SU-DHL-6 (cell line): ENCODE measurements at regions not wholly inside any gene's neighbourhood (a gene's known extent, or its start where the extent isn't known, plus 50 kb on each side); places are given as distances from the start of the nearest gene placed in this dataset.

ENCODE experiments used
- H2AFZ ChIP-seq: fragments of 200-600 bp; sonication (generic); 2 replicates; pipeline ENCODE4 v1.6.1; 2014; ENCODE audit warnings: low read depth, mild to moderate bottlenecking, moderate library complexity, mixed read lengths, antibody characterized with exemption, low read length; ENCODE audit not compliant: severe bottlenecking
- H3F3A ChIP-seq: fragments of 200-600 bp; shearing (Covaris generic); 2 replicates; pipeline ENCODE4 v1.6.0; 2016; ENCODE audit warnings: antibody characterized with exemption, mild to moderate bottlenecking; ENCODE audit not compliant: insufficient read depth
- H3K27ac ChIP-seq: fragments of 200-600 bp; sonication (generic); 2 replicates; pipeline ENCODE4 v1.5.1; 2016; ENCODE audit warnings: low read depth, mild to moderate bottlenecking, low read length, moderate library complexity, mixed read lengths
- H3K27me3 ChIP-seq: fragments of 200-600 bp; sonication (generic), shearing (Covaris generic); 2 replicates; pipeline ENCODE4 v1.6.0; 2014; ENCODE audit warnings: mild to moderate bottlenecking, low read length
- H3K36me3 ChIP-seq: fragments of 200-600 bp; sonication (generic); 2 replicates; pipeline ENCODE4 v1.6.1; 2014; ENCODE audit warnings: mild to moderate bottlenecking, low read length, mixed read lengths
- H3K4me2 ChIP-seq: fragments of 300-600, 200-600 bp; shearing (Covaris generic), sonication (generic); 2 replicates; pipeline ENCODE4 v1.6.0; 2014; ENCODE audit warnings: low read length, low read depth, mild to moderate bottlenecking; ENCODE audit not compliant: poor library complexity, severe bottlenecking
- H3K4me3 ChIP-seq: fragments of 200-600 bp; sonication (generic); 2 replicates; pipeline ENCODE4 v1.5.1; 2014; ENCODE audit warnings: antibody characterized with exemption, low read length, mild to moderate bottlenecking, mixed read lengths; ENCODE audit not compliant: insufficient read depth, poor library complexity, severe bottlenecking
- H3K79me2 ChIP-seq: fragments of 200-600 bp; sonication (generic); 2 replicates; pipeline ENCODE4 v1.6.1; 2014; ENCODE audit warnings: mild to moderate bottlenecking, low read length, moderate library complexity; ENCODE audit not compliant: insufficient read depth
- H3K9ac ChIP-seq: fragments of 200-600 bp; sonication (generic); 2 replicates; pipeline ENCODE4 v1.7.0; 2014; ENCODE audit warnings: mild to moderate bottlenecking, low read length
- H3K9me2 ChIP-seq: fragments of 200-600 bp; sonication (generic); replicated peaks from 2 replicates; pipeline ENCODE4 v1.6.1; 2014; ENCODE audit warnings: low read length; ENCODE audit not compliant: insufficient read depth
- H3K9me3 ChIP-seq: fragments of 200-600 bp; sonication (generic); 2 replicates; pipeline ENCODE4 v1.6.1; 2014; ENCODE audit warnings: low read length, mixed read lengths; ENCODE audit not compliant: insufficient read depth
- H4K20me1 ChIP-seq: fragments of 200-600 bp; sonication (generic); 2 replicates; pipeline ENCODE4 v1.6.1; 2014; ENCODE audit warnings: low read depth, mild to moderate bottlenecking, antibody characterized with exemption, low read length, moderate library complexity, mixed read lengths
- CTCF ChIP-seq: fragments of 200-600 bp; sonication (generic); IDR thresholded peaks from one replicate; pipeline ENCODE4 v1.5.1; 2017; ENCODE audit warnings: antibody characterized with exemption, mild to moderate bottlenecking, low read length, moderate library complexity; ENCODE audit not compliant: insufficient read depth, poor library complexity, severe bottlenecking
- EZH2phosphoT487 ChIP-seq: fragments of 200-600 bp; sonication (generic), shearing (Covaris generic); conservative IDR thresholded peaks from 2 replicates; pipeline ENCODE4 v1.6.1; 2018; ENCODE audit warnings: mild to moderate bottlenecking, antibody characterized with exemption, low read length, moderate library complexity, mixed read lengths

GRCh38 chr2:220240641-220241040 lies 613.2 kb downstream of the SLC4A3 start:
- Histone ChIP-seq H3K4me3 (no peak overlapping the region), H3K9me3 (no peaks in the 10 kb centered on the region), H3K27me3 (no peaks in the 10 kb centered on the region), H2AFZ (no peak overlapping the region), H3K27ac (no peak overlapping the region), H3K9me2 (no peaks in the 10 kb centered on the region), H3F3A (no peaks in the 10 kb centered on the region), H3K36me3 (no peaks in the 10 kb centered on the region), H3K4me2 (no peak overlapping the region), H4K20me1 (no peaks in the 10 kb centered on the region), H3K9ac (no peak overlapping the region), H3K79me2 (no peaks in the 10 kb centered on the region)
- TF ChIP-seq CTCF (no peak), EZH2phosphoT487 (no peak)

- H3K27ac ChIP-seq, result no peak overlapping the region
- H3K9me2 ChIP-seq, result no peaks in the 10 kb centered on the region
- H3K4me2 ChIP-seq, result no peak overlapping the region
- no peaks in the 10 kb centered on the region for H4K20me1 ChIP-seq
- no peak for TF ChIP-seq CTCF
- no peak for TF ChIP-seq EZH2phosphoT487
- H3K36me3 ChIP-seq, result no peaks in the 10 kb centered on the region
- no peaks in the 10 kb centered on the region for H3K79me2 ChIP-seq
- H3K27me3 ChIP-seq, result no peaks in the 10 kb centered on the region
- H3K9me3 ChIP-seq, result no peaks in the 10 kb centered on the region
- no peak overlapping the region for H2AFZ ChIP-seq
- no peaks in the 10 kb centered on the region for H3F3A ChIP-seq
- H3K9ac ChIP-seq, result no peak overlapping the region
- H3K4me3 ChIP-seq, result no peak overlapping the region
These were observed 614.0 kb downstream of the SLC4A3 start for GRCh38 chr2:220241423-220241822.

GRCh38 chr2:220243571-220243970 lies 616.1 kb downstream of the SLC4A3 start:
- H3K27me3 ChIP-seq, result no peaks in the 10 kb centered on the region
- no peak overlapping the region for H3K27ac ChIP-seq
- H3K9me2 ChIP-seq, result no peaks in the 10 kb centered on the region
- H2AFZ ChIP-seq, result no peak overlapping the region
- no peaks in the 10 kb centered on the region for H4K20me1 ChIP-seq
- H3K4me2 ChIP-seq, result no peak overlapping the region
- H3K9me3 ChIP-seq, result no peaks in the 10 kb centered on the region
- no peak overlapping the region for H3K9ac ChIP-seq
- H3K79me2 ChIP-seq, result no peaks in the 10 kb centered on the region
- no peaks in the 10 kb centered on the region for H3F3A ChIP-seq
- no peak overlapping the region for H3K4me3 ChIP-seq
- TF ChIP-seq CTCF, result no peak
- TF ChIP-seq EZH2phosphoT487, result no peak
- H3K36me3 ChIP-seq, result no peaks in the 10 kb centered on the region
